Lung (tissue), 11 donors: ENCODE measurements at regions not wholly inside any gene's neighbourhood (a gene's known extent, or its start where the extent isn't known, plus 50 kb on each side); places are given as distances from the start of the nearest gene placed in this dataset.
A peak's percentile ranks its signal among the peaks of the same experiment; 100 is the strongest.

Experiments
- ATAC-seq: fragments of 200-7000 bp; cut with Tn5 transposase; one replicate; pipeline ENCODE4 v1.9.1; 2020; ENCODE audit warnings: moderate number of reproducible peaks; ENCODE audit not compliant: insufficient read depth, low FRiP score
- DNase-seq, 3 donors: peaks; one replicate each; pipeline ENCODE4 v3.0.0-alpha.2; 2013 to 2017
- H3K27ac ChIP-seq, 2 donors: one replicate each; pipeline ENCODE4 v1.5.1; 2013; ENCODE audit warnings: mild to moderate bottlenecking in 2 of 2, moderate library complexity in 2 of 2, control low read depth in 1 of 2, inconsistent platforms in 1 of 2, low read depth in 1 of 2, low read length in 1 of 2
- H3K27me3 ChIP-seq, 3 donors: one replicate each; pipeline ENCODE4 v1.5.1; 2013; ENCODE audit warnings: low read length in 2 of 3; ENCODE audit not compliant: control insufficient read depth in 3 of 3, insufficient read depth in 3 of 3
- H3K36me3 ChIP-seq, 4 donors: one replicate each; pipeline ENCODE4 v1.5.1; 2013; ENCODE audit warnings: low read length in 4 of 4, mild to moderate bottlenecking in 1 of 4, moderate library complexity in 1 of 4; ENCODE audit not compliant: control insufficient read depth in 4 of 4, insufficient read depth in 4 of 4
- H3K4me1 ChIP-seq, 5 donors: one replicate each; pipeline ENCODE4 v1.5.1; 2013; ENCODE audit warnings: low read length in 5 of 5, mild to moderate bottlenecking in 2 of 5, moderate library complexity in 1 of 5; ENCODE audit not compliant: control insufficient read depth in 5 of 5, insufficient read depth in 5 of 5
- H3K4me3 ChIP-seq: one replicate; pipeline ENCODE4 v1.5.1; 2013; ENCODE audit warnings: mild to moderate bottlenecking, control low read depth, moderate library complexity
- H3K9ac ChIP-seq, 2 donors: one replicate each; pipeline ENCODE4 v1.5.1; 2013; ENCODE audit warnings: low read length in 2 of 2, control low read depth in 1 of 2; ENCODE audit not compliant: insufficient read depth in 1 of 2
- H3K9me3 ChIP-seq, 4 donors: one replicate each; pipeline ENCODE4 v1.5.1; 2013; ENCODE audit warnings: low read length in 3 of 4, mild to moderate bottlenecking in 1 of 4, moderate library complexity in 1 of 4; ENCODE audit not compliant: control insufficient read depth in 4 of 4, insufficient read depth in 3 of 4
- CTCF ChIP-seq: IDR thresholded peaks from 2 replicates; pipeline ENCODE4 v1.5.1; 2012; ENCODE audit warnings: mild to moderate bottlenecking; ENCODE audit errors: control extremely low read depth, extremely low read depth
- WGBS, 2 donors: extraction: QIAGEN DNeasy Blood & Tissue Kit; methylation state at CpG; one replicate each; pipeline ENCODE4 v1.1.7; 2013; 5-methylcytosine and 5-hydroxymethylcytosine counted together
- donor health status: control.
- donor health status: control.
- donor health status: Bipolar disorder and iron deficiency.
- donor health status: healthy.
- donor health status: DM: yes; HTN: yes; CAD: no.

GRCh38 chrX:44042116-44042515 lies 68.9 kb upstream of the NDP start:
- no peak overlapping the region for H3K4me3 ChIP-seq

GRCh38 chrX:44040406-44040805 lies 67.2 kb upstream of the NDP start:
- Histone ChIP-seq H3K4me3 (no peak overlapping the region), H3K4me1 (no peaks in the 10 kb centered on the region), H3K27me3 (peaks cover 3 to 35% (median 14%) of the 10 kb centered on the region in 3 donors), H3K9ac (no peak overlapping the region), H3K9me3 (peaks cover 0 to 1% (median 0%) of the 10 kb centered on the region in 4 donors), H3K36me3 (no peaks in the 10 kb centered on the region), H3K27ac (no peak overlapping the region)
- no peak for TF ChIP-seq CTCF
- DNase-seq = no peak
- WGBS, 2 donors = 28 to 65% methylated on average over 3 of the region's 3 CpGs
- no peak for ATAC-seq

More at GRCh38 chrX:44042116-44042515, 68.9 kb upstream of the NDP start:
- Histone ChIP-seq H3K27me3 (peaks cover 3 to 25% (median 13%) of the 10 kb centered on the region in 3 donors), H3K9ac (no peak overlapping the region), H3K4me1 (no peaks in the 10 kb centered on the region), H3K9me3 (peaks cover 0 to 1% (median 0%) of the 10 kb centered on the region in 4 donors), H3K27ac (no peak overlapping the region), H3K36me3 (no peaks in the 10 kb centered on the region)
- DNase-seq = no peak
- WGBS, 2 donors = 52 to 77% methylated on average over 2 of the region's 2 CpGs
- ATAC-seq = no peak
- no peak for TF ChIP-seq CTCF

GRCh38 chrX:44039556-44039955 lies 66.4 kb upstream of the NDP start:
- ATAC-seq (no peak), DNase-seq (no peak)
- no peaks in the 10 kb centered on the region for H3K4me1 ChIP-seq
- TF ChIP-seq CTCF = no peak
- WGBS, 2 donors = 77 to 89% methylated on average over 1 of the region's 1 CpG
- peaks cover 3 to 34% (median 14%) of the 10 kb centered on the region in 3 donors for H3K27me3 ChIP-seq
- no peaks in the 10 kb centered on the region for H3K36me3 ChIP-seq
- no peak overlapping the region for H3K4me3 ChIP-seq
- no peak overlapping the region for H3K9ac ChIP-seq
- H3K9me3 ChIP-seq = peaks cover 0 to 1% (median 0%) of the 10 kb centered on the region in 4 donors
- no peak overlapping the region for H3K27ac ChIP-seq

- Histone ChIP-seq H3K9me3 (no peaks in the 10 kb centered on the region), H3K4me1 (no peaks in the 10 kb centered on the region), H3K27me3 (peaks cover 3 to 44% (median 19%) of the 10 kb centered on the region in 3 donors), H3K36me3 (no peaks in the 10 kb centered on the region), H3K4me3 (no peak overlapping the region), H3K9ac (no peak overlapping the region), H3K27ac (no peak overlapping the region)
- DNase-seq = peak in 2 of 3 donors; percentile 18 to 26
- ATAC-seq = no peak
- no peak for TF ChIP-seq CTCF
- WGBS, 2 donors = 42 to 74% methylated on average over 3 of the region's 3 CpGs
Observed at GRCh38 chrX:44036336-44036735, 63.1 kb upstream of the NDP start.
